SKM-1 (cell line): ENCODE measurements at regions not wholly inside any gene's neighbourhood (a gene's known extent, or its start where the extent isn't known, plus 50 kb on each side); places are given as distances from the start of the nearest gene placed in this dataset.
A peak's percentile ranks its signal among the peaks of the same experiment; 100 is the strongest.

Experiments
- DNase-seq: peaks from one replicate; lab custom pipeline; 2025; ENCODE audit not compliant: unreplicated experiment; lab: John Stamatoyannopoulos, UW

- DNase-seq = no peak
These were observed 103.8 kb downstream of the CYP26A1 start for GRCh38 chr10:93177511-93177910.

DNA sequence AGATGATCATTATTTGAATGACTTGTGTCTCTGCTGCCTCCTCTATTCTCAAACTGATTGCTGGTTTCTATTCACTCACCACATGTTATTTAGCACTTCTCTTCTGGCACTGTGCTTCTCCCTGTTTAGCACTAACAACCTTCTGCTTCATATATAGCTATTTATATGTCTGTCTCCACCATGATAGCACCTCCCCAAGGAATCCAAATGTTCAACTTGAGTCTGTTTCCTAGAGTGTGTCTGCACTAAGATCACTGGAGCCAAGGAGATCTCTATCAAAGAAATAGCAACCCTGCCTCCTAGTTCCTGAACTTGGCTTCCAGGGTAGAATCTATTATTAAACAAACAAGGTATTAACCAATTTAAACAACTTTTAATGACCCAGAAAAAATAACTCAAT lies 104.5 kb downstream of the CYP26A1 start:
- DNase-seq = no peak

DNA sequence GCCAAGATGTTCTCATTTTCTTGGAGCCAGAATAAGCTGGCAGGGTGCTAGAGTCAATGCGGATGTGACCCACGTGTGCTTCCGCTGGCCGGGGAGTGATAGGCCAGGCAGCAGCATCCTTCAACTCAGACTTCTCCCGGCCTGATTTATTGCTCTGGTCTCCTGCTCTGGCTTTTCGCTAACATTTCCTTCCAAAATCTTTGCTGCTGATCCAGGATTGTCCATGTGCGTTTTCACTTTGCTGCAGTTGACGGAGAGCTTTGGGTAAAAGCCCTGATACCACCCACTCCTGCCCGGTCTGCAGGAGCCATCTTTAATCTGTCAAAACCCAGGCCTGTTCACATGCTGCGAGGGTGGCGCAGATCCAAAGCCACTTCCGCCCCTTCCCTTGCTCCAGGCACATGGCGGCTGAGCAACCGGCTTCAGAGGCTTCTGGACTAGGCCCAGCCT lies 106.8 kb downstream of the CYP26A1 start:
- no peak for DNase-seq

DNA sequence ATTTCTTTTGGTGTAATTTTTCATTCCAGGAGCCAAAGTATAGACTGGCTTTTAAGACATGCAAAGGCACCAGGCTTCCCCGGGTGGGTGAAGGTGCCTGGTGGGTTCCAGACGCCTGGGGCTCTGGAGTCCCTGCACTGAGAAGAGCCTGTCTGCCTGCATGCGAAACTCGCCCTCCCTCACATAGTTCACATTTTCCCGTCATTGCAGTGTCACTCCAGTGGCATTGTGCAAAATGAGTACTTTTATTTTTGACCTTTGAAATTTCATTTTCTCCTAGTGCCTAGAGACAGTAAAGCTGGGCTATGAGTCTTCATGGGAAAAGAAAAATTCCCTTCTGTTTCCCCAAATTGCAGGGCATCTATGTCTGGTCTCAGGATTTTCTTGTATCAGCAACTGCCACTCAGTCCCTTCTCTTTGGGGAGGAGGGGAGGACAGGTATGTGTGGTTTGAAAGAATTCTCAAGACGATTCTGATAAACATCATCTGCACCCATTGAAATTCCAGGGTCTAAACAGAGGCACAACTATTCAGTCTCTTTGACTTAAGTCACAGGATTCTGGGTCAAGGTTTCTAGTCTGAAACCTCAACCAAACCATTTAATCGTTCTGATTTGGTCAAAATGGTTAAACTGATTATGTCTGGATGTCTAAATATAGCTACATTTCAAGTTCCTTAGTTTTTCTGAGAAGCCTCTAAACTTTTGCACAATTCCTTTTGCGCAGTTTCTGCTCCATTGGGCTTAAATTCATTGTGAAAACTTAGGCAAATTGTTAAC lies 107.8 kb downstream of the CYP26A1 start:
- no peak for DNase-seq

DNA sequence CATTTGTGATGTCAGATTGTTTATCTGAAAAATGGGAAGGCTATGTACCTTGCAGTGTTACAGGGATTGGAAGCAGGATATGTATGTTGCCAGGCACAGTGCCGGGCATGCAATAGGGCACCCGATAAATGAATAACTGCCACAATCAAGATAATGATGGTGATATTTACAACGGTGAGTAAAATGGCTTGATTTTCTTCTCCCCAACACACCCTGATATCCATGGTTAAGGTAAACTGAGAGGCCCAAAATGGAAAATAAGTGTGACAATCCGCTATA lies 108.3 kb downstream of the CYP26A1 start:
- no peak for DNase-seq

DNA sequence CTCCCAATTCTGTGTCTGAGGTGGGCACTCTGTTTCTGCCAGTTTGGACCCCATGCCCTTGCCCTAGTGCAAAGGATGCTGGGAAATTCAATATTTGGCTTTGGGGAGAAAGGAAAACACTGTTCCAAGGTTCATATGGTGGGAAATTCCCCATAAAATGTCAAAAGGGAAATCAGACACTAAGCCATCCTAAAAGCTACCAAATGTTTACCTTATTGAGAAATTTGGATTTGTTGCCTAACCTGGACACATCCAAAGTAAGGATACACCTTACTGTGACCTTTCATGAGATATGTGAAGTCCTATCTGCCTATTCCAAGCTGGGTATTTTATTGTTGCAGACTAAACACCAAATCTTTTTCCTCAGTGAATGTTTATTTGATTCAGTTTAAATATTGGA lies 109.1 kb downstream of the CYP26A1 start:
- no peak for DNase-seq

GRCh38 chr10:93186653-93187052 lies 113.0 kb downstream of the CYP26A1 start:
- no peak for DNase-seq

DNA sequence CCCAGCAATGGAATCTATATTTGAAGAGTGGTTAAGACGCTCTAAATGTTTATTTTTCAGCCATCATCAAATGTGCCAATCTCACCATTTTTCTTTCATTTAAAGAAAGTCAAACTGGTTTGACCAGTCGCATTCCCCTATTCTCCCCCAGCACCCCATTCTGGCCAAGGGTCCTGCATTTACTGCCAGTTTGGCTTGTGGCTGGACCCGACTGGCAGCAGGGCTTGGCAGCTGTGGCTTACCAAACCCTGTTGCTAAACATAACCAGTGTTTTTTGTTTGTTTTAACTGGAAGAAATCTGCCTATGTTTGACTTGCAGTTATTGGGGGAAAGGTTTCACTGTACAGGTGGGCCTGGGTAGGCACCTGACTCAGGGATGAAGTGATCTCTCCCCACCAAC lies 116.3 kb downstream of the CYP26A1 start:
- no peak for DNase-seq

DNA sequence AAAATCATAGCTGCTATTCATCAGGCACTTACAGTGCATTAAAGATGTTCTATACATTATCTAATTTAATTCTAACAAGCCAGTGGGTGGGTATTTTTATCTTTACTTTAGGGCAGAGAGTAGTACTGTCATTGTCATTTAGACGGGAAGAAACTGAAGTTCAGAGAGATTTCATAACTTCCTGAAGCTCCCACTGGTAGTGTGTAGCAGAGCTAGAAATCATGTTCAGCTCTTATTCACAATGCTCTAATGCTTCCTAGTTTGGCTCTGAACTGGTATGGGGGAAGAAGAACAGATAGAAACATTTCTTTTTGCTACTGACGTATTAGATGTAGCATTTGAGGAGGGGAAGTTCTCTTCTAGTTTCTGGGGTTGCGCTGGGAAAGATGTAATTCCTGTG lies 116.7 kb downstream of the CYP26A1 start:
- DNase-seq = peak; percentile 63

DNA sequence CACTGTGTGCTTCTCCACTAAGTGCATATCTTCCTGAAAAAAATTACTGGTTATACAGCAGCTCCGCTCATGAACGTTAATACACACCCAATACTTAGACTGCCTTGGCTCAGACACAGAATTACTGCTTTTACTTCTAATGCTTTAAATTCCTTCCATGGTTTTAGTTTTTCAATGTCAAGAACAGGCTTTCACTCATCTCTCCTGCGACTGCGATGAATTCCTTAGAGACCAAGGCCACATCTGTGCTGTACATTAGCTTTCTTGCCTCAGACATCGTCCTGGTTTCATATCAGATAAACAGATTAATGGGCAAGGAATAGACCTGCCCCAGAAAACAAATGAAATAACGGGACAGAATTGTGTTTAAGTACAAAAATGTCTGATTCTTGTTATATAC lies 120.2 kb downstream of the CYP26A1 start:
- DNase-seq = no peak

DNA sequence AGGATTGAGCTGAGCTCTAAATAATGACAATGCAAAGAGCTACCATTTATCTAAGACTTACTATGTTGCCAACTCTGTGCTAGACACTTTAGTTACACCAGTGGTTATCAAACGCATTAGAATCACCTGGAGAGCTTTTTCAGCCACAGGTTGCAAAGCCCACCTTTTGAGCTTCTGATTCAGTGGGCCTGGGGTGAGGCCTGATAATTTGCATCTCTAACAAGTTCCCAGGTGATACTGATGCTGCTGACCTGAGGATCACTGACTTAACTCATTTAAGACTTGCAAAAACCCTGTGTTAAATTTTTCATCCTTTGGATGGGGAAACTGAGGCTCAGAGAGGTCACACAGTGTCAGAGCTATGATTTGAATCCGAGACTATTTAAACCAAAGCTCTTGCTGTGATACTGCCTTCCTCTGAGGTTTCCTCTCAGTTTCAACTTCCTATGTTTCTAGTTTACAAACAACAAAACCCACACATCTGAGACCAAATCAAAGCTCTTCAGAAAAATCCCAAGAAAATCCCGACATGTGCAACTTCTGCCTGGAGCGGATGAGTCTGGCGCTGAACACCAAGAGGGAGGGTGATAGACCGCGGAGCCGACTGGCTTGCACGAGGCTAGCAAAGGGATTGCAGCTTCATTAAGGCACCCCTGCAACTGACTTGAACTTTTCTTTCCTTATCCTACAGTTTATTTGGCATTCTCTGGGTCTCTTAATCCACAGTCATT lies 124.9 kb downstream of the CYP26A1 start:
- DNase-seq = no peak

DNA sequence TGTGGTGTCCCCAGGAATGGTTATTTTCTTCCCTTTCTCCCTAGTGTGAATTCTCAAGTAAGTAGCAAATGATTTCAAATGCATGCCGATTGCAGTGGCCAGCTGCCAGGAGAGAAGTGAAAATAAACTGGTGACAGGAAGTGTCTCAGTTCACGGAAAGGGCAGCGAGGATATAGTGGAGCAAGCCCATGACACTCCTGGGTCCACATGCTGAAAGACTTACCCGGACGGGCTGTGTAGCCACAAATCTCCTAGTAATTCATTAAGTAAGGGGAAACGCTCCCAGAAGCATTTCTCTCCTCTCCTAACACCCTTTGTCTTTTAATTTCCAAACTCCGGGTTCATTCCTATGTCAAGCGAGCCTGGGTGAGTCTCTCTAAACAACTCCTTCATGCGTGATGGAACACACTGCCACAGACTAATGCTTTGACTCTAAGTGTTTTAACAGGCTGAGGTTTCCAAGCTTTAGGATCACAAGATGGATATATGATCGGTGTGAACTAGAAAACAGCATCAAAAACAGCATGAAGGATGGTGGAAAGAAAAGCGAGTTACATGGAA lies 125.6 kb downstream of the CYP26A1 start:
- peak; percentile 67 for DNase-seq

GRCh38 chr10:93204494-93205485 lies 131.1 kb downstream of the CYP26A1 start:
- no peak for DNase-seq

GRCh38 chr10:93206652-93207051 lies 133.0 kb downstream of the CYP26A1 start:
- DNase-seq = no peak

GRCh38 chr10:93208717-93209464 lies 135.2 kb downstream of the CYP26A1 start:
- DNase-seq = no peak

- DNase-seq = no peak
These were observed 138.3 kb downstream of the CYP26A1 start for GRCh38 chr10:93211991-93212390.

GRCh38 chr10:93215312-93215711 lies 141.6 kb downstream of the CYP26A1 start:
- no peak for DNase-seq

GRCh38 chr10:93216341-93216985 lies 142.8 kb downstream of the CYP26A1 start:
- no peak for DNase-seq

GRCh38 chr10:93218386-93218785 lies 144.7 kb downstream of the CYP26A1 start:
- no peak for DNase-seq

DNA sequence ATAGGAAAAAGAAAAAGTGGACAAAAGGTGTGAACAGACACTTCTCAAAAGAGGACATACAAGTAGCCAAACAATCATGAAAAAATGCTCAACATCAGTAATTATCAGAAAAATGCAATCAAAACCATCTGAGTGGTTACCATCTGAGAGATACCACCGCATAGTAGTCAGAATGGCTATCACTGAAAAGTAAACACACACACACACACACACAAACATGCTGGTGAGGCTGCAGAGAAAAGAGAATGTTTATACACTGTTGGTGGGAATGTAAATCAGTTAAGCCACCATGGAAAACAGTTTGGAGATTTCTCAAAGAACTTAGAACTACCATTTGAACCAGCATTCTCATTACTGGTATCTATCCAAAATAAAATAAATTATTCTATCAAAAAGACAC lies 145.7 kb downstream of the CYP26A1 start:
- no peak for DNase-seq
